Hepatic stellate cell (primary cell): ENCODE measurements at regions not wholly inside any gene's neighbourhood (a gene's known extent, or its start where the extent isn't known, plus 50 kb on each side); places are given as distances from the start of the nearest gene placed in this dataset.
A peak's percentile ranks its signal among the peaks of the same experiment; 100 is the strongest.

Experiments
- DNase-seq: peaks from one replicate; pipeline ENCODE4 v3.0.0; 2011; ENCODE audit warnings: low spot score

DNA sequence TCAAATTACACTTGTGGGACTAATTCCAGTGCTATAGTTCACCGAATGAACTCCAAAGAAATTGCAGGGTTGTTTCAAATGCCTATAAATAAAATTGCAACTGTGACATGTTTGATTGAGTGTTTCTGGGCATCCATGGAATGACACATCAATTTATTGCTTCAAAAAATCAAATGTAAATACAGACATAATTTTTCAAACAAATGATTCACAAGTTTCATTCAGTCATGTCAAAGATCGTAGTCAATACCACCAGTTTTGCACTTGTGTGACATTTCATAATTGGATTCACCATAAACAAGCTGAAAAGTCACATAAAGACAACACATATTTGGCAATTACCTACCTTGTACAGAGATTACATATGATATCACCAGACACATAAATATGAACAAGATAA is 350.8 kb downstream of the CDH2 start:
- DNase-seq, result no peak

DNA sequence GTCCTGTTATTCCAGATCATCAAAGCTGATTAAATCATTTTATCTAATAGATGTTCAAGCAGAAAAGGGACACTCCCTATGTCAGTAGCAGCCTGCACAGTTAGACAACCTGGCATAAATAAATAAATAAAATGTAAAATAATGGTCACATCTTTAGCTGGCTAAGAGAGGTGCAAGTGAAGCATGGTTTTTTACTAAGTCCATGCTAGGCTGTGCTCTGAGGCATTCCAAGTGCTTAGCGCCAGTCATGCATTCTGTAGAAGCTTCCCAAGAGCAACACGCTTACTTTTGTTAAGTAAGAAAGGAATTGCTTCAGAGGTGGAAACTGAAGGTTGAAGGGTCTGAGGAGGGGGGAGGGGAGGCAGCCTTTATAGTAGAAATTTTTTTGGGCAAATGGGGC is 351.2 kb downstream of the CDH2 start:
- no peak for DNase-seq

DNA sequence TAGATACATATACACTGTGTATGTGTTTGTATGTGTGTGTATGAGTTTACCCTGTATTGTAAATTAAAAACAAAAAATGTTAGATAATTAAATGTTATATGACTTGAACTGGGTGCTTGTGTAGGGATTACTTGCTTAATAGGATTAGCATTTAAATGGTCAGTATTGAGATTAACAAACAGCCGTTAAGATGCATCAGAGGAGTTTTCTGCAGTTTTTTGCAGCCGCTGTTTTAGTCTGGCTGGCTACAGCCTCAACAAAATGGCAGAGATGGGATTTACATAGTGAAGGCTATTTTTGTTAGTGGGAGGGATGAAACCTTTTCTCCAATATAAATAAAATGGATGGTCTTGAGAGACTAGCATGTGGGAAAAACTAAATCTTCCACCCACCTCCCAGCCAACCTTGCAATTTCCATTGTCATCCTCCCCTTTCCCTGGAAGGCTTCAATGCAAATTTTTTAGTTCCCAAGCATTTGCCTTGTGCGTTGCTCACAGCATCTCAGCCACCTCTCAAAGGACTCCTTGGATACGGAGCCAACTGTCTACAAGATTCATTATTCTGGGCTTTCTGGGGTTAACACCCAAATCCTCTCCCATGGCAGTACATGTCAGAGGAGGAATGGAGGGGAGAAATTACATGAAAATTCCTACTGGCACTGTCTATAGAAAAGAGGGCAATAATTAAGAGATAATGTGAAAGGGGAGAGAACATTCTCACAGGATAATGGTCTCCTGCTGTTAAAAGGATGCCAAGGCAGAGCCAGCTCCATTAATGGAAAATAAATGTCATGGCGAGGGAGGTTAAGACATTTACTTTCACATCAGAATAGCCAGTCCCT is 351.9 kb downstream of the CDH2 start:
- DNase-seq, result no peak

DNA sequence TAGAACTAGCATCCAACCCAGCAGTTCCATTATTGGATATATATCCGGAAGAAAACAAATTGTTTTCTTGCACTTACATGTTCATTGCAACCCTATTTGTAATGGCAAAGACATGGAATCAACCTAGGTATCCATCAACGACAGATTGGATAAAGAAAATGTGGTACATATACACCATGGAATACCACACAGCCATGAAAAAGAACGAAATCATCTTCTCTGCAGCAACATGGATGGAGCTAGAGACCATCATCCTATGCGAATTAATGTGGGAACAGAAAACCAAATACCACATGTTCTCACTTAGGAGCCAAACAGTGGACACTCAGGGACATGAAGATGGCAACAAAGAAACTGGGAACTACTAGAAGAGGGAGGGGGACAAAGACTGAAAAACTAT is 352.7 kb downstream of the CDH2 start:
- no peak for DNase-seq

DNA sequence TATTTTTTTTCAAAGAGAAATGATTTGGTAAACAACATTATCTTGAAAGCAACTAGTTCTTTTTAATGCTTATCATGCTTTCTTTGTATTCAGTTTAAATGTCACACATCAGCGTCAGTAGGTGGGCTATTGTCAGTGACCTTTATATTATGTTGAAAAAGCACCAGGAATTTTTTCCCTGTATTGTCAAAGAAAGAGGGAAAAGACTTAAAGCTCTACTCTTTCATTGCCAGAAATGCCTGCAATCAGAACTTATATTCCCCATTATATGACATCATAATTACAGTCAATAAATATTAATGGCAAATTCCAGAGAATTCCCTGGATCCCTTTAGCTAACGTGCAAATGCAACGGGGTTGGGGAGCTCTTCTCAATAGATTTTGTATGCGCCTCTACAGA is 353.9 kb downstream of the CDH2 start:
- no peak for DNase-seq

DNA sequence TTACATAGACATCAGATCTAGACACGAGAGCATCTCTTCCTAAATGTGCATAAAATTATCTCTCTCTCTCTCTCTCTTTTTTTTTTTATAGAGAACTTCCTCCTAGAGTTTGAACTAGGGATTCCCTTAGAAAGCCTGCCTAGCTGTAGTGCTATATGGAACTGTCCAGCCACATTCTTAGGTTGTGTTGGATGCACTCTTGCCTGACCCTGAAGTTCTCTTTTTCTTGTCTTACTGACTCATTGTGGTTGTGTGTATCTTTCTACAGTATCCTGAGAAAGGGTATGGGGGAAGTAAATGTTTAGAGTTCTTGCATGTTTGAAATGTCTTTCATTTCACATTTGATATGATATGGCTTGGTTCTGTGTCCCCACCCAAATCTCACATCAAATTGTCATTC is 368.2 kb downstream of the CDH2 start:
- peak; percentile 2 for DNase-seq

DNA sequence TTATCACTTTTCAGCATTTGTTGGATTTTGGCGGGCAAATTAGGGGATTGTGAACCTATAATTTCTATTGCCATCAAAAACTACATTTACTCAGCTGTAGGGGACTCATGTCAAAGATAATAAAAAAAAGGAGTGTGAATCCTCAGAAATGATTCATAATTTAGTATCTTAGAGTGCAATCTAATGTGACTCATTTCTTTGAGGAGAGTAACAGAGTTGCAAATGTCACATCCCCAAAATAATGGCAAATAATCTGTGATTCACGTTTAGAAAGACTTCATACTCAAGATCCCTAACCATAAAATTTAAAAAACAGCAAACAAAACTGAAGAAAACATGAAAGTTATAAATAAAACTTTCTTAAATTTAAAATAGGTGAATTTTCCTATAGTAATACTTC is 373.0 kb downstream of the CDH2 start:
- no peak for DNase-seq

DNA sequence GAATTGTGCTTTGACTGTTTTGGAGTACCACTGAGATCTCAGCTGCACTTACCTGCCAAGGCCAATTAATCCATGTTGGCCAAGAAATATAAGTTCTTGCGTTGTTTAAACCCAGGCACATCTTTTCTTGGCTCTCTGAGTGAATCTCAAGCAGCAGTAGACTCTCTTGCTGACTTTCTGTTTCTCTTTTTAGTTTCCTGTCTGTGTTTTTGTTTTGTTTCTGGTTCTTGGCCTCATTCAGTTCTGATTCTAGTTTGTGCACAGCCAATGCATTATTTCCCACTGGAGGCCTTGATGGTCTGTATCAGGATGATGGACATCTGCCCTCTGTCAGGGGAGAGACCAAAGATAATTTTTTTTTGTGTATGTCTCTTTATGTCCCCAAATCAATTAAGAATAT is 379.4 kb downstream of the CDH2 start:
- no peak for DNase-seq

DNA sequence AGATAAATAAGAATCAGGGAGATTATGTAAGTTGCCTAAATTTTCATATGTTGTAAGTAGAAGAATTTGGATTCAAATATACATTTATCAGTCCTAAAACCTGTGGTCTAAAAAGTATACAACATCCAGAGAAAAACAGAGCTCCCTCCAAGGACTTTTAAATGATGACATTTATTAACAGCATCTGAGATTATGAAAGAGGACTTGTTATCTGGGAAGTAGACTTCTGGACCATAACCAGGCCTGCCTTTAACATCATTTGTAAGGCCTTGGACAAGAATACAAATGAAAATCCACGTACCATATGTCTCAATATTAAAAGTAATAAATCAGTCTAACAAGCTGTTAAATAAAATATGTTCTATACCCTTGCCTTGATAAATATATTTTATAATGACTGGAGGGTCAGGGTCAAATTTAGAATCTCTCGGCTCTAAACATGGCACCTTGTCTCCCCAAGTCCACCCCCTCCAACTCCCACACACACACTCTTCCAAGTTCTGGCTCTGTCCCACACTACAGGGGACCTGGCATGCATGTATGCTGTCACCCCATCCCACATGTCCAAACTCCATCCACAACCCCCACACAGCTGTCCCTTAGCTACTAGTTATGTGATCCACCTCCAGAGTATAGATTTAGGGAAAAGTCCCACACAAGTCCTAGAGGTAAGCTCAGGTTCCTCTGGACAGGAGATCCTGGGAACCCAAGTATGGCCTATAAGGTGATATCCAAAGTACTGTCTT is 382.6 kb downstream of the CDH2 start:
- DNase-seq, result no peak

DNA sequence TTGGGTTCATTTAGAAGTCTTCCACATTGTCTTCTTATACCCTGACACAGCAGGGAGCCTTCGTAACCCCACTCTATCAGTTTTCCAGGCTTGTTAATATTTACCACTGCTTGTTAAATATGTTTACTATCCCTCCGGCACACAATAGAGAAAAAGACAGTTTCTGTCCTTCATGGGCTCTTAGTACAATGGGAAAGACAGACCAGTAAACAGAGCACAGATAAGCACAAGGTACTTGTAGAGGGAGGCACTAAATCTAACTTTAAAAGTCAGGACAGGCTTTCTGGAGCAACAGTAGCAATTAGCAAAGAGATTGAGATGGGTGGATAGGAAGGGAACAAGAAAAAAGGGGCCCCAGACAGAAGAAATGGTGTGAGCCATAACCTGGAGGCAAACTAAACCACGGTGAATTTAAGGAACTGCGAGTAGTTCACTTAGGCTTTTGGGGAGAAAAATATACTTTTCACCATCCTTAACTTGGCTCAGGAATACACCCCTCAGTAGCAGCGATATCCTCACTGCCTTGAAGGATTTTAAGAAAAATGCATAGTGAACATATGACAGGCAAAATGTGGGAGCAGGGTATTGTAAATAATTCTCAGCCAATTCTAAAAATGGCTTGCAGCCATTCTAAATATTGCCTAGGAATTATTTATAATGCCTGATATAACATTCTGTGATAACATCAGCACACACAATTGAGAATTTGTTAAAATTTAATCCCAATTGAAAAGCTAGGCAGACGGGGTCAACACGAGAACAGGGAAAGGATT is 383.7 kb downstream of the CDH2 start:
- DNase-seq, result no peak

DNA sequence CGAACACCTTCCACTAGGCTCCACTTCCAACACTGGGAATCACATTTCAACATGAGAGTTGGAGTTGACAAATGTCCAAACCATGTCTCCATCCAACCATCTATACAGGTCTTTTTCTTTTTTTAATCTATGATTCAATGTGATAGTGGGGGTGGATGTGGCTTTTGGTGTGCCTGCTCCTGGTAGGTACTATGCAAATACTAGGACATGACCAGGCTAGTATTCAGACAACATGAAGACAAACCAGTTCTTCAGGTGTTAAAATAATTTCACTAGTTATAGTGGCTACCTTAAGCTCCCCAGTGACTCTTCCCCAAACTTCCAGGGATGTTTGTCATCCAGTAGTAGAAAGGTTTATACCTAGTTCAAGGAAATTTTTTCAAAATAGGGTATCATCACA is 387.5 kb downstream of the CDH2 start:
- no peak for DNase-seq

DNA sequence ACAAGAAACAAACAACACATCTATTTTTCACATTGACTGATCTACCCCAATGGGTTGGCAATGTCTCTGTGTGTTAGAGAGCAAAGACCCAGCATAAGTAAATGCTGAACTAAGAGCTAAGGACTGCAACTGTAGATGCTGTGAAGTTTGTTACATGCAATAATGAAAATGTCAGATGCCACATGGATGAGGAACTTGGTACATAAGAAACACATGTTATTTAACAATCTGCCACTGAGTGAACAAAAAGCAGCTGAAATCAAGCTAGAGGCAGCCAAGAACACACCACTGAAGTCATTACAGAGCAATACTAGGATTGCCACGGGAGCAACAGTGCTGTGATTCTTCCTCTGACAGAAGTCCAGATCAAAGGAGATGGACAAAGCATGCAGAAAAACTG is 389.4 kb downstream of the CDH2 start:
- no peak for DNase-seq

DNA sequence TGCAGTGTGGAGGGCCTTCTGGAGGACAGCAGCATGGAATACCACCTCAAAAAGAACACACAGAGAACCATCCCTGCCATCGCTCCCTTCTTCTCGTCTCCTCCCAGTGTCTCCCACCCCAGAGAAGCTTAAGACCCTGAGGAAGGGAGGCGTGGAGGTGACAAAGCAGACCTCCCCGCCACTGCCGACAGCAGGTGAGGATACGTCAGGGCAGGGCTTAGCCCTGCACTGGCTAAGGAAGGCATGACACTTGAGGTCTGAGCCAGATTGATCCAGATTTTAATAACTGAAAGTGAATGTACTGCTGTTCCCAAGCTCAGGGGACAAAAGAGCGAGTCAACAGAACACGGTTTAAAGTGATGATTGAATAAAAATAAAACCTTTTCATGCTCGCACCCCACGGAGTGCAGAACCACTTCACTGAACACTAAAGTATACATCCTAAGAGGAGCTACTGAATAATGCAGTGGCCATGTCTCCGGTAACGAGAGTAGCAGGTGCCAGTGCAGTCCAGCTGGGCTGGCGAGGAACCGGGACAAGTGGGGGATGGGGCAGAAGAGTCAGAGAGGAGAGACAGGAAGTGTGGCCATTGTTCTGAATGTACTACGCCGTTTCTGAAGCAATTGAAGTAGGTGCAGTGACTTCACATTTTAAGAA is 391.0 kb downstream of the CDH2 start:
- DNase-seq, result no peak

DNA sequence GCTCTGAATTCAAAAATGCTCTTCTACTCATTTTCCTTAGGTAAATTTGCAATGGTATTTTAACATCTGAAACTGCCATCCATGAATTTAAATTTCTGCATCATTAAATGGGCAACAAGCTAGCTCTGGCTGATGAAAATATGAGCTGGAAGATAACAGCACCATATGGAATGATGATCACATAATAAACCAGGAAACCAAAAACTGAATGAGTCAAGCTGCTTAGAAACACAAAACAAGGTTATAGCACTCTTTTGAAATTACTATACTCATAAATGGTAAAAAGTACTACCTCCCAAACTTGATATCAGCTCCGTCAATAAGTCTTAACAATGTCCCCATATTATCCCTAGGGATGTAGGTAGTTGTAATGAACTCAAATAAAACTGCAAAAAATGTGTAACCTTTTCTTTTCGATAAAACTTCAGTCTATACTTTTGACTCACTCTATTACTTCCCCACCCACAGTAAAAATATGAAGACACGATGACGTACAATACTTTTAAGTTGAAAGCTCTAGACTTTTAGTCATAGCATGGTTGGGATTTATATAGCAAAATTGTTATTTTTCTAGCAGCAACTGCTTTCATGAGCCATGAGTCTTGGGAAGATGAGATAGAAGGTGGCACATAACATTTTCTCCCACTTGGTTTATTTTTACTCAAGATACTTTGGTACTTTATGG is 396.7 kb downstream of the CDH2 start:
- DNase-seq, result no peak

DNA sequence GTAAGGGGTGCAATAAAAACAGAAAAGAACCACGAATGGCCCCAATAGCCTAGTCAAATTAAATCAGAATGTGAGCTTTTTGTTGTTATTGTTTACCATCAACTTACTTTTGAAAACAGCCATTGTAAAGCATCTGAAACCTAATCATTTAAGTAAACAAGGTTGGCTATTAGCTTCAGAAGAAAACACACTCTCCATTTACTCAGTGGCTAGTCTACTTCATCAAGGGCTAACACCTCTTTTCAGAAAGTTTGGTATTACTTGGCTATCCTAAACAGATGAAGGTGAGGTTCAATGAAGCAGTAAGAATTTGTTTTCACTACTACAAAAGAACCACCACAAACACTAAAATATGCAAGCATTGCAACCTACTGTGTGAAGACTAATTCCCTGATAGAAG is 398.0 kb downstream of the CDH2 start:
- DNase-seq, result no peak

DNA sequence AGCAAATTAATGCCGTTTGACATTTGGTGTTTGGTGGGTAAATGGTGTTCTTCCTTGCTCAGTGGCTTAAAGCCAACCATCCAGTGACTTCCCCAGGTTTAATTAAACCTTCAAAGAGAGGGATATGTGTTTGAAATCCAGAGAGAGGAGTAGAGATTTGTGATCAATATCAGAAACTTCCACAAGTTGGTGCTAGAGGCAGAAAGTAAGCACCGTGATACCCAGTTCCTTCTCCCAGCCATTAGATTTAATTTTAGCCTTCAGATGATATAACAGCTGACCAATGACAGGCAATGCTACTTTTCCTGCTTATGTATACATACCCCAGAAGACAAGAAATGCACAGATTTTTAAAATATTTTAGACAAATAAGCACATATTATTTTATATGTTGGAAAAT is 398.5 kb downstream of the CDH2 start:
- peak; percentile 7 for DNase-seq

DNA sequence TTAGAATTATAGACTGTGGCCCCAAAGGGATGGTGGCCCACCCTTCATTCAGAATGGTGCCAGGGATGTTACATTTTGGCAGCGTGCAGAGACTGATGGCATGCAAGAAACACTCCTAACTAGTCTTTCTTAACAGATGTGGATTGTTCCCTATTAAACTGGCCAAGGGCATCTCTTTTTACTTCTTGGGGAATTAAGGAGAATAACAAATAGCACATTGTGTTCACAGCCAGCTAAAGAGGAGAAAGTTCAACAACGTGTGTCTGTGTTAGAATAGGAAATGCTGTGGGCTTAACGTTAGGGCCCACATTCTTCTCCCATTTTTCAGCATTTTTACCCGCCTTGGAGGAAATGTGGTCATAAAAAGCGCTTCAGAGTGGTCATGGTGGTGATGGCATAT is 404.8 kb downstream of the CDH2 start:
- DNase-seq, result no peak

DNA sequence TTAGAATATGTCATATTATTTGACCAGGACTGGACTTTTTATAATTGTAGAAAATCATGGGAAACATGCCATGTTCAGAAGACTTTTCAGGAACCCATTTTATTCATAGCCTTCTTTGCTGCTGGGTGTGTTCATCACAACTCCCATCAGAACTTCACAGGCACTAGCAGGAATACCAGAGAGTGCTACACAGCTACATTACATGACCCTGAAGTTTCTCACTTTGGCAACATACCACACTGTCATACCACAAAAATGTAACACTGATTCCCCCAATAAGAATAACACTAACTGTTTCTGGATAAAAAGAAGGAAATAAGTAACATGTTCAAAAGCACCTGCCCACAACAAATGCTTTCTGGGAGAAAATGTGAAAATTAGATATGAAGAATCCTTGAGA is 405.4 kb downstream of the CDH2 start:
- DNase-seq, result no peak

DNA sequence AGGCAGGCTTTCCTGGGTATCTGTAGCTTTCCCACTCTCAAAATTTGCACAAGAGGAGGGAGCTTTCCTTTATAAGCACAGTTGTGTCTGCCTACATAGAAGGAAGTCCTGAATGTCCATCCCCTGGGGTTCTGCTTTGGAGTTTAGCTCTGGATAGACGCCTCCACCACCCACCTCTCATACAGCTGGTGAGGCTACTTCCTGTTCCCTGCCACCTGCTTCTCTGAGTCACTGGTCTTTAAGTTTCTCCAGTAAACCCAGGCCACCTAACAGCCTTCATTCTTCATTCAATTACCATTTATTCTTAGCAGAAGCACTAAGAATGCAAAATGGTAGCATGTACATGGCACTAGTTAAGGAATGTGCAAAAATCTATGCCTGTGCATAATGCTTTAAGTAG is 407.8 kb downstream of the CDH2 start:
- no peak for DNase-seq

DNA sequence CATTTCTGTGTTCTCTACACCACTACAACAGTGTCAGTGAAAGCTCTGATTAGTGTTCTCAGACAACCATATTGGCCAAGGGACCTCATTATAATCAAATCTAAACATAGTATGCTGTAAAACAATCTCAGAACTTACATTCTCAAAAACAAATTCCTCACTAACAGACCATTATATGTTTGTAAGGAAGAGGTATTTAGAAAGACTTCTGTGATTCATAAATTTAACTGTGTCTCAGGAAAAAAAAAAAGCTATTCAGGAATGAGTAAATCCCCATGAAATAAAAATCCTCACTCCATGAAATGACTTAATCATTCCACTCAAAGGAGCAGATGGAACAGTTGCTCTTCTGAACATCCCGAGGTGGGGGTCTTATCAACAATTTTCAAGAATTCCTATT is 413.0 kb downstream of the CDH2 start:
- DNase-seq, result no peak

DNA sequence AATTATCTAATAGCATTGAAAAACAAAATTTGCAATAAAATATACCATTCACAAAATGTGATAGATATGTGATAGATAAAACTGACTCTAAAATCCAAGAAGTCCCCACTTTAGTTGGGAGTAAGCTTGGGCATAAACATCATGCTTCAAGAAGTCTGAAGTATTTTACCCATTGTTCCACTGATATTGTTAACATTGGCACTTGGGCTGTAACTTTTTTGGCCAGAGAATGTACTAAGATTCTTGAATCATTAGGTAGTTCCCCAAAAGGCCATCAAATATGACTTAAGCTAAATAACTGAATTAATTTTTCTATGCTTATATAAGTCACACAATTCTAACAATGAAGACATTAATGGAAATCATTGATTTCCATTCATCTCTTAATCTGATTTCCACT is 413.6 kb downstream of the CDH2 start:
- DNase-seq, result no peak

DNA sequence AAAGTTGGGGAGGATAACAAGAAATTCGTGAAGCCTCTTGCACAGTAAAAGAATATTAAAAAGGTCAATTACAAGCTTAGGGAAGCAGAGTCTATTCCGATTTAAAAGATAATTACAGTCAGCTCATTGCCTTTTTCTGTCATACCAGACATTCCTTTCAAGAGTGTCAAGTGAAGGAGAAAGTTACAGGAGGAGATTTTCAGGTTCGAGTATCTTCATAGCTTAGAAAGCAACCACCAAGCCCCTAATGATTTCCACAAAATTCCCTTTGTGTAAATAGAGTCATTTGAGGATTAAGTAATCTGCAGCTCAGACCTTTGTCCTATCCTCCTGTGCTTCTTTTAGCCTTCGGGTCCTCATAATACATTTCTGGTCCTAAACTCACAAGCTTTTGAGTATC is 414.9 kb downstream of the CDH2 start:
- no peak for DNase-seq
